ENCODE measurements at regions not wholly inside any gene's neighbourhood (a gene's known extent, or its start where the extent isn't known, plus 50 kb on each side); places are given as distances from the start of the nearest gene placed in this dataset.

GRCh38 chr5:40233268-40233667 lies 446.4 kb upstream of the PTGER4 start:
- TF ChIP-seq POLR2A (IDR thresholded peaks at IDR 0.05; ENCODE audit: low read depth, low read length): no peak
- TF ChIP-seq TAF1 (IDR thresholded peaks at IDR 0.05; ENCODE audit: low read depth, low read length): no peak
- no peak for TF ChIP-seq POLR2AphosphoS5 (IDR thresholded peaks at IDR 0.05; ENCODE audit: low read depth, low read length)
- no peak for TF ChIP-seq POU2F2 (IDR thresholded peaks at IDR 0.05; ENCODE audit: low read depth, low read length)
- no peak for TF ChIP-seq SPI1 (IDR thresholded peaks at IDR 0.05; ENCODE audit: low read depth, low read length)

Data from GM12891 (cell line).